Heart left ventricle (tissue), 16 donors: ENCODE measurements at regions not wholly inside any gene's neighbourhood (a gene's known extent, or its start where the extent isn't known, plus 50 kb on each side); places are given as distances from the start of the nearest gene placed in this dataset.

Experiments
- ATAC-seq, 4 donors: fragments of 200-7000 bp; cut with Tn5 transposase; one replicate each; pipeline ENCODE4 v1.9.1; 2020 to 2022; ENCODE audit warnings: moderate library complexity in 4 of 4, mild to moderate bottlenecking in 3 of 4, moderate number of reproducible peaks in 1 of 4
- DNase-seq, 5 donors: peaks; one replicate each; pipeline ENCODE4 v3.0.0-alpha.2; 2020
- H3K27ac ChIP-seq, 12 donors: fragments of 200-600 bp; sonication (generic) in 4 of 12; one replicate each; pipeline versions ENCODE4 v1.5.0 to v1.8.0; 2016 to 2022; ENCODE audit warnings: mild to moderate bottlenecking in 2 of 12
- H3K27me3 ChIP-seq, 9 donors: fragments of 200-600 bp; sonication (generic) in 2 of 9; one replicate each; pipeline versions ENCODE4 v1.5.1 to v1.8.0; 2016 to 2022; ENCODE audit warnings: mild to moderate bottlenecking in 3 of 9
- H3K36me3 ChIP-seq, 9 donors: fragments of 200-600 bp; sonication (generic) in 2 of 9; one replicate each; pipeline versions ENCODE4 v1.5.0 to v1.8.0; 2018 to 2022; ENCODE audit warnings: mild to moderate bottlenecking in 2 of 9
- H3K4me1 ChIP-seq, 12 donors: fragments of 200-600 bp; sonication (generic) in 4 of 12; one replicate each; pipeline versions ENCODE4 v1.5.0 to v1.8.0; 2016 to 2022; ENCODE audit warnings: mild to moderate bottlenecking in 3 of 12
- H3K4me3 ChIP-seq, 12 donors: fragments of 200-600 bp; sonication (generic) in 4 of 12; one replicate each; pipeline versions ENCODE4 v1.5.0 to v1.8.0; 2017 to 2022; ENCODE audit warnings: mild to moderate bottlenecking in 9 of 12, moderate library complexity in 4 of 12
- H3K9me3 ChIP-seq, 12 donors: fragments of 200-600 bp; sonication (generic) in 4 of 12; one replicate each; pipeline versions ENCODE4 v1.5.0 to v1.8.0; 2016 to 2022; ENCODE audit warnings: mild to moderate bottlenecking in 1 of 12
- POLR2A ChIP-seq, 2 donors: fragments of 450-650 bp; IDR thresholded peaks; one replicate each; pipeline ENCODE4 v1.6.1; 2017; ENCODE audit warnings: antibody characterized with exemption in 2 of 2, mild to moderate bottlenecking in 2 of 2, moderate library complexity in 2 of 2
- WGBS, 4 donors: extraction: QIAGEN DNeasy Blood & Tissue Kit in 2 of 4; methylation state at CpG; one replicate each; pipeline versions ENCODE4 v1.1.5 to v1.1.7; 2013 to 2018; 5-methylcytosine and 5-hydroxymethylcytosine counted together
- intact Hi-C, 10 donors: fragments of 100-400 bp; cut with DNase I; formaldehyde crosslinking; loops; one replicate each; pipeline versions ENCODE4 v1.11.1 to v1.14.2; 2022
- TF ChIP-seq, protein P1 (sequence below), 12 donors: fragments of 200-600 bp; sonication (generic) in 4 of 12; IDR thresholded peaks; one replicate each; pipeline versions ENCODE4 v1.5.0 to v1.8.0; 2018 to 2022; ENCODE audit warnings: antibody characterized with exemption in 12 of 12, mild to moderate bottlenecking in 5 of 12
- donor health status: ischemic (EF 13 %, LVEDD 7.1; RV severe dilation, severe dysfunction).
- donor health status: healthy with polysubstance abuse.
- donor health status: DM: no; HTN: yes; CAD: no.
- donor health status: DM: no; HTN: no; CAD: no.
- donor health status: ischemic (EF 25% LVEDD 6.9; RV normal size, moderate dysfunction).
- donor health status: ischemic (EF 25% LVEDD 5.7; RV mildly dilated, moderate dysfunction).
- donor health status: healthy.
- donor health status: DM: yes; HTN: yes; CAD: no.
- donor health status: ischemic (EF 35%, LVEDD 5.7; RV mildly dilated, moderate dysfunction).
- donor health status: nonischemic (EF 11% LVEDD 7.7; RV severe dilation, severe dysfunction).
- donor health status: DM: yes; HTN: yes; CAD: no.
- donor health status: PGD.
- donor health status: ischemic (EF 29% LVEDD 5.4; RV normal size, mild dysfunction).
- donor health status: nonischemic (EF 23%, LVEDD 6.1; RV moderate dilation, normal function).

DNA sequence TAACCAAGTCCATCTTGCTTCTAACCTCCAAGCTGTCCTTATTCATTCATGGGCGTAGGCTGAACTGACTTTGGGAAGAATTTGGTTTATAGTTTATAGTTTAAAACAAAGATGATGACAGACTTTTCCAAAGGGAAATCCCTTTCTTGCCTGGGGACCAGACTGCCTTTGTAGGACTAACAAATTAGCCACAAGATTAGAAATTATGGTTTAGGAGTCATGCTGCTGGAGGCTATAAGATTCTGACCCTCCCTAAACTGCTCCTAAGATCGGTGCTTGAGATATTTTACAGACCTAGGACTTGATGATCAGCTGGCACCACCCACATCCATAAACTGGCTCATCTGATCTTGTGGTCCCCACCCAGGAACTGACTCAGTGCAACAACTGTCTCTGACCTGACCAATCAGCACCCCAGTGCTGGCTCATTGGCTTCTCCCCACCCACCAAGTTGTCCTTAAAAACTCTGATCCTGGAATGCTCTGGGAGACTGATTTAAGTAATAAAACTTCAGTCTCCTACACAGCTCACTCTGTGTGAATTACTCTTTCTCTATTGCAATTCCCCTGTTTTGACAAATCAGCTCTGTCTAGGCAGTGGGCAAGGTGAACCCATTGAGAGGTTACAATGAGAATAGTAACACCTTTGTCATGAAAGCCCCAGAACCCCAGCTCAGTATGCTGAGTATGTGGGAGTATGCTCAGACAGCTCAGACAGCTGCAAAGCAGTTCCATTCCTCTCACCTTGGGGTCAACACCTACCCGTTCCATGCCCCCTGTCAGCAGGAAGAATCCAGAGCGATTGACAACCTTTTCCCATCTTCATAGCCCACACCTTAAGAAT lies 51.6 kb upstream of the C15orf39 start:
- DNase-seq = no peak
- peak in 2 of 4 donors; percentile 56 to 63 for ATAC-seq
- H3K36me3 ChIP-seq = no peaks in the 10 kb centered on the region
- WGBS, 4 donors = 77 to 92% (median 89%) methylated on average over 4 of the region's 4 CpGs
- H3K27ac ChIP-seq = no peak overlapping the region
- no peaks in the 10 kb centered on the region for H3K27me3 ChIP-seq
- peaks cover 0 to 24% (median 4%) of the 10 kb centered on the region in 12 donors for H3K9me3 ChIP-seq
- H3K4me1 ChIP-seq = peaks cover 0 to 51% (median 0%) of the 10 kb centered on the region in 12 donors
- intact Hi-C loops = no loop called here
- no peak overlapping the region for H3K4me3 ChIP-seq
- TF ChIP-seq, protein P1, sequence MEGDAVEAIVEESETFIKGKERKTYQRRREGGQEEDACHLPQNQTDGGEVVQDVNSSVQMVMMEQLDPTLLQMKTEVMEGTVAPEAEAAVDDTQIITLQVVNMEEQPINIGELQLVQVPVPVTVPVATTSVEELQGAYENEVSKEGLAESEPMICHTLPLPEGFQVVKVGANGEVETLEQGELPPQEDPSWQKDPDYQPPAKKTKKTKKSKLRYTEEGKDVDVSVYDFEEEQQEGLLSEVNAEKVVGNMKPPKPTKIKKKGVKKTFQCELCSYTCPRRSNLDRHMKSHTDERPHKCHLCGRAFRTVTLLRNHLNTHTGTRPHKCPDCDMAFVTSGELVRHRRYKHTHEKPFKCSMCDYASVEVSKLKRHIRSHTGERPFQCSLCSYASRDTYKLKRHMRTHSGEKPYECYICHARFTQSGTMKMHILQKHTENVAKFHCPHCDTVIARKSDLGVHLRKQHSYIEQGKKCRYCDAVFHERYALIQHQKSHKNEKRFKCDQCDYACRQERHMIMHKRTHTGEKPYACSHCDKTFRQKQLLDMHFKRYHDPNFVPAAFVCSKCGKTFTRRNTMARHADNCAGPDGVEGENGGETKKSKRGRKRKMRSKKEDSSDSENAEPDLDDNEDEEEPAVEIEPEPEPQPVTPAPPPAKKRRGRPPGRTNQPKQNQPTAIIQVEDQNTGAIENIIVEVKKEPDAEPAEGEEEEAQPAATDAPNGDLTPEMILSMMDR (IDR thresholded peaks at IDR 0.05) = no peak
- TF ChIP-seq POLR2A (IDR thresholded peaks at IDR 0.05) = no peak

DNA sequence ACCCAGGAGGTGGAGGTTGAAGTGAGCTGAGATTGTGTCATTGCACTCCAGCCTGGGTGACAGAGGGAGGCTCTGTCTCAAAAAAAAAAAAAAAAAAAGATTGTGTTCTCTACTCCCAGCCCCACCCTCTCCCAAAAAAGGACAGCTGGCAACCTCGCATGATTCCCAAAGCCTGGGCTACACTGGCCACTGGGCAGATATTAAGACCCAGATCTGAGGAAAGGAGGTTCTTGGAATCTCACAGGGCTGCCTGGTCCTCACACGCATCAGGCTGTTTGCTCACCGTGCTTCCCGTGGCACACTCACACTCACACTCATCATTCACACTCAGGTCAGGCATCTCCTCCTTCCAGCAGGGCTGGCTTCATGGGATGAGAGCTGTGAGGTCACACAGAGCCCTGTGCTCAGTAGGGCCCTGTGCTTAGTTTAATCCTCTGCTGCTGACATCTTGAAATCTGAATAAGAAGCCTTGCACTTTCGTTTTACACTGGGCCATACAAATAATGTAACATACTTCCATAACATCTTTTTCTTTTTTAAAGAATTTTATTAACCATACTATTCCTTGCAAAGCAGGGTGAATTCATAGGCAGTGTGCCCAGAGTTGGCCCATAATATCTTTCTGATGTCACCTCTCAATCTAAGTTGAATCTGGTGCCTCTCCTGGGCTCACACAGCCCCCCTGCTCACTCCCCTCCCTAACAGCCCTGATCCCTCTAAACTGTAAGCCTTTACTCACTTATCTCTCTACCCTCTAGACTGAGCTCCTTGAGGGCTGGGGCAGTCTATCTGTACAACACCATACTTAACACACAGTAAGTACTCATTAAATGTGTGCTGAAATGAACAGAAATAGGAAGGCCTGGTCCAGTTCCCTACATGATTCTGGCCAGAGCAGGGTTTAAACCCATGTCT lies 50.2 kb upstream of the C15orf39 start:
- Histone ChIP-seq H3K4me3 (no peak overlapping the region), H3K4me1 (peaks cover 0 to 56% (median 0%) of the 10 kb centered on the region in 12 donors), H3K27me3 (no peaks in the 10 kb centered on the region), H3K27ac (peak overlapping the region in 1 of 12 donors; percentile 58), H3K9me3 (peaks cover 0 to 17% (median 4%) of the 10 kb centered on the region in 12 donors), H3K36me3 (no peaks in the 10 kb centered on the region)
- ATAC-seq (peak in 3 of 4 donors; percentile 31 to 54 (median 36)), DNase-seq (no peak)
- TF ChIP-seq, protein P1 (IDR thresholded peaks at IDR 0.05) = no peak
- no peak for TF ChIP-seq POLR2A (IDR thresholded peaks at IDR 0.05)
- intact Hi-C loops = no loop called here
- 54 to 65% (median 59%) methylated on average over 5 of the region's 5 CpGs for WGBS, 4 donors
